ENCODE measurements at regions not wholly inside any gene's neighbourhood (a gene's known extent, or its start where the extent isn't known, plus 50 kb on each side); places are given as distances from the start of the nearest gene placed in this dataset.
"Not testable (repeated sequence)": the region's sequence is repeated elsewhere in the genome, so short reads cannot be mapped to it uniquely, and the experiment has no call there.

DNA sequence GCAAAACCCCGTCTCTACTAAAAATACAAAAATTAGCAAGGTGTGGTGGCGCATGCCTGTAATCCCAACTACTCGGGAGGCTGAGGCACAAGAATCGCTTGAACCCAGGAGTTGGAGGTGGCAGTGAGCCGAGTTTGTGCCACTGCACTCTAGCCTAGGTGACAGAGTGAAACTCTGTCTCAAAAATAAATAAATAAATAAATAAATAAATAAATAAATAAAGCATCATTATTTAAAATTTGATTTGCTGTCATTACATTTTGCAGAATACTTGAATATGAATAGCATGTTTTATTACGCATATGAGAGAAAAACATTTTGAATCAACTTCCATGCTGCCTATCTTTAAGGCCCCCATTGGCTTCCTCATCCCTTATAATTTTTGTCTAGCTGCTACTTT lies 53.4 kb upstream of the MED14 start:
- DNase-seq (ENCODE audit: low read depth in 4 of 4, low spot score in 1 of 4): not testable (repeated sequence)

- DNase-seq (ENCODE audit: low read depth in 4 of 4, low spot score in 1 of 4): no peak
Observed at GRCh38 chrX:40792433-40792832, 57.1 kb upstream of the MED14 start.

DNA sequence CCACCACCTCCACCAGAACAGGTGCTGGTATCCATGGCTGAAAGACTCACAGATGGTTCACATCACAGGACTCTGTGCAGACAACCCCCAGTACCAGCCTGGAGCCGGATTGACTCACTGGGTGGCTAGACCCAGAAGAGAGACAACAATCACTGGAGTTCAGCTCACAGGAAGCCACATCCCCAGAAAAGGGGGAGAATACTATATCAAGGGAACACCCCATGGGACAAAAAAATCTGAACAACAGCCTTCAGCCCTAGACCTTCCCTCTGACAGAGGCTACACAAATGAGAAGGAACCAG lies 59.4 kb upstream of the MED14 start:
- DNase-seq (ENCODE audit: low read depth in 4 of 4, low spot score in 1 of 4): not testable (repeated sequence)

- not testable (repeated sequence) for DNase-seq (ENCODE audit: low read depth in 4 of 4, low spot score in 1 of 4)
Observed at GRCh38 chrX:40799745-40800144, 64.4 kb upstream of the MED14 start.

DNA sequence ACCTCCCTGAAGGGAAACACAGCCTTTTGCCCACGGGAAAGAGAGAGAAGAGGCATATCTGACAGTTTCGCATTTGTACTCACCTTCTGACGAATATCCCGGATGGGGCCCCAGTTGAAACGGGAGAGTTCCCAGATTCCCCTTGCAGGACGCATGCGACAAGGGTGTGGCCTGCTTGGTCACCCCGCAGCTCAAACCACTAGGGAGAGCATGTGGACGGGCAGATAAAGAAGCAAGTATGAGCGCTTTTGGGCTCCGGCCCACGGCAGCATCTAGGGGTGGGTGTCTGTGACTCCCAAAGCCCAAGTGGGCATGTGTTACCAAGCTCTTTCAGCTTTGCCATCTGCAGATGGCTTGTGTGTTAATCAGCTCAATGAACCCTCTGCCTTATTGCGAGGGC lies 70.1 kb upstream of the MED14 start:
- no peak for DNase-seq (ENCODE audit: low read depth in 4 of 4, low spot score in 1 of 4)

DNA sequence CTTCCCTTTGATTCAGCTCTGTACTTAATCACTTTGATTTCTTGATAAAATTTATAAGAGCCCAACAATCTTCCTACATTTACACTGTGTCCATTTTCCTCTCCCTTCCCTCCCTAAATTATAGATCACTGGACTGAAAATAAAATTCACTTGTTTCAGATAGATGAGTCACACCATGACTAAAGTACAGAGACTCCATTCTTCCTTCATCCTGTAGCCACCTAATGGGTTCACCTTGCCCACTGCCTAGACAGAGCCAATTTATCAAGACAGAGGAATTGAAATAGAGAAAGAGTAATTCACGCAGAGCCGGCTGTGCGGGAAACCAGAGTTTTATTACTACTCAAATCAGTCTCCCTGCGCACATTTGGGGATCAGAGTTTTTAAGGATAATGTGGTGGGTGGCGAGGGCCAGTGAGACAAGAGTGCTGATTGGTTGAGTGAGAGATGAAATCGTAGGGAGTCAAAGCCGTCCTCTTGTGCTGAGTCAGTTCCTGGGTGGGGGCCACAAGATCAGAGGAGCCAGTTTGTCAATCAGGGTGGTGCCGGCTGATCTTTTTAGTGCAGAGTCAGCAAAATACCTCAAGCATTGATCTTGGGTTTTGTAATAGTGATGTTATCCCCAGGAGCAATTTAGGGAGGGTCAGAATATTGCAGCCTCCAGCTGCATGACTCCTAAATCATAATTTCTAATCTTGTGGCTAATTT lies 71.3 kb upstream of the MED14 start:
- DNase-seq (ENCODE audit: low read depth in 4 of 4, low spot score in 1 of 4): no peak

DNA sequence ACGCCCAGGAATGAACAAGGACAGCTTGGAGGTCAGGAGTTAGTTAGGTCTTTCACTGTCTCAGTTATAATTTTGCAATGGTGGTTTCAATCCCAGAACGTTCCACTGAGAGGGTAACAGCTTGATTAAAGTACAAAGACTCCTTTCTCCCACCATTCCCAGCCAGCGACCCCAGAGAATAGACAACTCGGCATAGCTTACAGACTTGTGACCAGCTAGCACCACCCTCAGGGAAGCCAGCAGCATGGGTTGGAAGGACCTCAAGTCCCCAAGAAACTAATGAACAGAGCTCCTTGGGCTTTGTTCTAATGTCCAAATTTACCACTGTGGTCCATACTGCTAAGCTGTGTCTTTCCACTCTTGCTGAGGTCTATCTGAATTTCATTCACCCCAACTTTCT lies 72.0 kb upstream of the MED14 start:
- DNase-seq (ENCODE audit: low read depth in 4 of 4, low spot score in 1 of 4): no peak

DNA sequence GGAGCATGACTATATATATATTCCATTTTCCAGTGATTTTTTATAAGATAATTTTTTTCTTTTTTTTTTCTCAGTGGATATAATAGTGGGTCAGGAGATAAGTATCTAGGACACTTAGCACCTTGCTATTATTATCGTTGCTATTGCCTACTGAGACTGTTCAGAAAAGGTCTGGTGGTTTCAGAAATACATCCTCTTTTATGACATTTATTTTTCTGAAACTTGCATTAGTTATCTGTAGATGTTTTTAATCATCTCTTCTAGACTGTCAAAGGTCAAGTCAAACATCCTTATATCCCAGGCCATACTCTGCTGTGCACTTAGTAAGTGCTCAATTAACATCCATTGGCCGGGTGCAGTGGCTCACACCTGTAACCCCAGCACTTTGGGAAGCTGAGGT lies 72.9 kb upstream of the MED14 start:
- no peak for DNase-seq (ENCODE audit: low read depth in 4 of 4, low spot score in 1 of 4)

DNA sequence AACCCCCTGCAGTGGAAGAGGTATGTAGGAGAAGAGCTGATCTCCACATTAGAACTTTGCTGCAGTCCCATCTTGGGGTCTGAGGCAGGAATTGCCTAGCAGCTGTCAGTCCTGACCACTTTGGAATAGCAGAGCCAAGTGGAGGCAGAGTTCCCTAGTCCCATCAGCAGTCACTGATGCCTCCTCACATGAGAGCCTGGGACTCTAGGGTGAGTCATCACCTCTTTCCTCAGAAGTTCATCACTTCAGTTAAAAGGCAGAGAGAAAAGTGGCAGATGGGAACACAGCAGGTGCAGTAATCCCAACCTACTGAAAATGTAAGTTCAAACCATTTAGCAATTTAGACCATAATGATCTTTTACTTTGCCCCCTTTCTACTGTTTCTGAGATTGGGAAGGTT lies 73.9 kb upstream of the MED14 start:
- no peak for DNase-seq (ENCODE audit: low read depth in 4 of 4, low spot score in 1 of 4)

DNA sequence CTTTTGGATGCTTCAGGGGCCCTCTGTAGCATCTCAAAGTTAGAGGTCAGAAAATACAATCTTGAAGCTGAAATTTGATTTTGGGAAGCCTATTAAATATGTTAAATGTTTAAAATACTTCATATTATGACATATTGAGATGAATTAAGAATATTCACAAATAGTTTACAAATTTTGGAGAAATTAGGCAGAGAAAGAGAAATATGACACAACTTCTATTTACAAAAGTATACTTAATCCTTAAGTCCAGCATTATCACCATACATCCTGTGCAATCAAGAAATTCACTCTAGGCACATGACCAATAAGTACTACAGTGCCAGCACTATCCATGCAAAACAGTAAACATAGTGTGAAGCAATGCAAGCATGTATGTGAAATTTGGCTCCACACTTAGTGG lies 79.7 kb upstream of the MED14 start:
- DNase-seq (ENCODE audit: low read depth in 4 of 4, low spot score in 1 of 4): not testable (repeated sequence)

GRCh38 chrX:40816906-40817305 lies 81.6 kb upstream of the MED14 start:
- DNase-seq (ENCODE audit: low read depth in 4 of 4, low spot score in 1 of 4): no peak

GRCh38 chrX:40818236-40818635 lies 82.9 kb upstream of the MED14 start:
- no peak for DNase-seq (ENCODE audit: low read depth in 4 of 4, low spot score in 1 of 4)

DNA sequence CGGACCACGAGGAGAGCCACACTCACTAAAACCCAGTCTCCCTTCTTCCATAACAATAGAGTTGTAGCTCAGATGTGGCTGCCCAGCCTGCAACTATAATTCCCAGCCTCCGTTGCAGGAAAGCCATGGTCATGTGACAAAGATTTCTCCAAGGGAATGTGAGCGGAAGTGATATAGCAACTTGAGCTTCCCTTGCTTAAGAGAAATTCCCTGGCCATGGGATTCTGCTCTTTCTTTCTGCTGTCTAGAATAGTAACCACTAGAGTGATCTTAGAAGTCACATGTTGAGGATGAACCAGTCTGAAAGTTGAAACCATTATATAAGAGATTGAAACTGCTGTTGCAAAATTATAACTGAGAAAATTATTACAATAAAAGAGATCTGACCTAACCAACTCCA lies 86.4 kb upstream of the MED14 start:
- DNase-seq (ENCODE audit: low read depth in 4 of 4, low spot score in 1 of 4): no peak

GRCh38 chrX:40827331-40827730 lies 92.0 kb upstream of the MED14 start:
- DNase-seq (ENCODE audit: low read depth in 4 of 4, low spot score in 1 of 4): no peak

DNA sequence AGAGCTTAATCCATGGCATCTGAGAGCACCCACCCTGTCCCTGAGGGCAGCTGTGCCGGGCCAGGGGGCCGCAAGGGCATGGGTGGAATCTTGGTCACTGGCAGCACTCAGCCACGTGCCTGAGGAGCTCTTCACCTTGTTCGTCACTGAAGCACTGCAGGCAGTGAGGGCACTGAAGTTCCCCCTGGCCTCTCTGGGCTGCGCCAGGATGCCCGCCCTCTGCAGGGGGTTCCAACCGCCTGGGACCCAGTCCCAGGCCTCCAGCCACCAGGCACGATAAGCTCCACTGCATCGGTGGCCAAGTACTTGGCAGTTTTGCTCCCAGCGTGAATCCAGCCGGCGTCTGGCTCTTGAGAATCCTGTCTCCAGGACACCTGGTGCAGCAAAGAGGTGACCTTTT lies 96.4 kb upstream of the MED14 start:
- DNase-seq (ENCODE audit: low read depth in 4 of 4, low spot score in 1 of 4): no peak

GRCh38 chrX:40832723-40833122 lies 97.4 kb upstream of the MED14 start:
- no peak for DNase-seq (ENCODE audit: low read depth in 4 of 4, low spot score in 1 of 4)

DNA sequence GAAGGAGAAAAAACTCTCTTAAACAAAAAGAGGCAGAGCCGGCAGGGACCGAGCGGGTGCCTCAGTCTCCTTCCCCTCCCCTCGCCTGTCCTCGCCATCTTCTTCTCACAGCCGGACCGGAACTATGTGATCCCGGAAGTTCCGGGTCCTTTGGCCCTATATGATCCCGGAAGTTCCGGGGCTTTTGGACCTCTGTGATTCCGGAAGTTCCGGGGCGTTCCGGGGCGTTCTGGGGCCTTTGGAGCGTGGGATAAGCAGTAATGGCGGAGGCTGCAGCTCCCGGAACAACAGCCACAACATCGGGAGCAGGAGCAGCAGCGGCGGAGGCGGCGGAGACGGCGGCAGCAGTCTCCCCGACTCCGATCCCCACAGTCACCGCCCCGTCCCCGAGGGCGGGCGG lies 98.9 kb upstream of the MED14 start:
- DNase-seq (ENCODE audit: low read depth in 4 of 4, low spot score in 1 of 4): no peak

- DNase-seq (ENCODE audit: low read depth in 4 of 4, low spot score in 1 of 4): no peak
Observed at GRCh38 chrX:40835526-40835925, 100.2 kb upstream of the MED14 start.

- no peak for DNase-seq (ENCODE audit: low read depth in 4 of 4, low spot score in 1 of 4)
Observed at GRCh38 chrX:40843643-40844042, 108.3 kb upstream of the MED14 start.

- DNase-seq (ENCODE audit: low read depth in 4 of 4, low spot score in 1 of 4): no peak
Observed at GRCh38 chrX:40844471-40844870, 109.1 kb upstream of the MED14 start.

- DNase-seq (ENCODE audit: low read depth in 4 of 4, low spot score in 1 of 4): no peak
Observed at GRCh38 chrX:40845331-40845911, 110.1 kb upstream of the MED14 start.

DNA sequence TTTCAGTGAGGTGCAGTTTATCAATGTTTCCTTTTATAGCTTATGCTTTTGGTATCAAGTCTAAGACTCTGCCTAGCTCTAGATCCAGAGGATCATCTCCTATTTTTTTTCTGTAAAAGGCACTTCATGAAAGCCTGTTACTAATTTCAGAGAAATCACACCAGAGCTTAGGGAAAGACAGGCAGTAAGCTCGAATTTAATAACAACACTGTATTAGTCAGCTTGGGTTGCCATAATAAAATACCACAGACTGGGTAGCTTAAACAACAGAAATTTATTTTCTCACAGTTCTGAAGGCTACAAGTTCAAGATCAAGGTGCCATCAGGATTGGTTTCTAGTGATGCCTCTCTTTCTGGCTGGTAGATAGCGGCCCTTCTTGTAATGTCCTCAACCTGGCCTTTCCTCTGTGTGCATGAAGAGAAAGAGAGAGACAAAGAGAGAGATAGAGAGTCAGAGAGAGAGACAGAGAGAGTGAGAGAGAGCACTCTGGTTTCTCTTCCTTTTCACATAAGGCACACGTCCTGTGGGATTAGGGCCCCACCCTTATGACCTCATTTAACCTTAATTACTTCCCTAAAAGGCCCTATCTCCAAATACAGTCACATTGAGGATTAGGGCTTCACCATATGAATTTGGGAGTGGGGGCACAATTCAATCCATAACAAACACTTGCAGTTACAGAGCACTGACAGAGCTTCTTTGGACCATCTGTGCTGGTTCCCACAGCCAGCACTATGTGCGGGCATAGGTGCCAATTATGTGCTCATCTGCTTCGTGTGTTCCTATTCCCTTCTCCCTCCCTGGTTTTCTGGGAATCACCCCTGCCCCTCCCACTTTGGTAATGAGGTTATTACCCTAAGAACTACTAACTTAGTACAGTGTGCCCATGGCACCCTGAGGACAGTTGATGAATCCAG lies 114.8 kb upstream of the MED14 start:
- DNase-seq (ENCODE audit: low read depth in 4 of 4, low spot score in 1 of 4): no peak

Data from stimulated activated CD4-positive, alpha-beta T cell treated with anti-CD3 and anti-CD28 coated beads, Interleukin-1b, Interleukin-23, amount 100 ng/mL, for 24 hours (primary cell).